Mesenchymal stem cell (in vitro differentiated cells and primary cell): ENCODE measurements at regions not wholly inside any gene's neighbourhood (a gene's known extent, or its start where the extent isn't known, plus 50 kb on each side); places are given as distances from the start of the nearest gene placed in this dataset.

ENCODE experiments used
- DNase-seq: peaks from one replicate; pipeline ENCODE4 v3.0.0-alpha.2; 2013
- H2AFZ ChIP-seq: one replicate; pipeline ENCODE4 v1.6.1; 2013; ENCODE audit warnings: low read depth, mild to moderate bottlenecking, control low read depth, inconsistent platforms, low read length, moderate library complexity
- H2AK5ac ChIP-seq: 2 replicates; pipeline ENCODE4 v1.6.1; 2013; ENCODE audit warnings: low read length, moderate library complexity, mild to moderate bottlenecking, inconsistent platforms; ENCODE audit not compliant: severe bottlenecking
- H2BK120ac ChIP-seq: one replicate; pipeline ENCODE4 v1.6.1; 2013; ENCODE audit warnings: low read depth, mild to moderate bottlenecking, inconsistent platforms, low read length, moderate library complexity
- H2BK12ac ChIP-seq, 2 experiments: one replicate each; pipeline ENCODE4 v1.6.1; 2013; ENCODE audit warnings: inconsistent platforms in 2 of 2, low read length in 2 of 2, mild to moderate bottlenecking in 2 of 2, moderate library complexity in 2 of 2, control low read depth in 1 of 2
- H2BK15ac ChIP-seq: one replicate; pipeline ENCODE4 v1.6.1; 2013; ENCODE audit warnings: mild to moderate bottlenecking, low read depth, inconsistent platforms; ENCODE audit not compliant: poor library complexity, severe bottlenecking
- H2BK5ac ChIP-seq: 2 replicates; pipeline ENCODE4 v1.6.1; 2013; ENCODE audit warnings: low read depth, mild to moderate bottlenecking, low read length, control low read depth, inconsistent platforms; ENCODE audit not compliant: poor library complexity, severe bottlenecking
- H3K14ac ChIP-seq, 2 experiments: one replicate each; pipeline ENCODE4 v1.6.1; 2013; ENCODE audit warnings: inconsistent platforms in 2 of 2, low read length in 2 of 2, control low read depth in 1 of 2, mild to moderate bottlenecking in 1 of 2, moderate library complexity in 1 of 2
- H3K18ac ChIP-seq, 2 experiments: one replicate each; pipeline ENCODE4 v1.6.1; 2013; ENCODE audit warnings: inconsistent platforms in 2 of 2, low read length in 2 of 2, control low read depth in 1 of 2, low read depth in 1 of 2, mild to moderate bottlenecking in 1 of 2
- H3K23ac ChIP-seq, 2 experiments: one replicate each; pipeline ENCODE4 v1.6.1; 2013; ENCODE audit warnings: inconsistent platforms in 2 of 2, low read length in 2 of 2, mild to moderate bottlenecking in 2 of 2, moderate library complexity in 2 of 2, control low read depth in 1 of 2
- H3K27ac ChIP-seq: 2 replicates; pipeline ENCODE4 v1.5.1; 2013; ENCODE audit warnings: mild to moderate bottlenecking, moderate library complexity, low read length, control low read depth, inconsistent platforms; ENCODE audit not compliant: poor library complexity, severe bottlenecking
- H3K27me3 ChIP-seq, 2 experiments: 2 replicates each; pipeline versions ENCODE4 v1.6.1 to v1.7.0; 2013; ENCODE audit warnings: low read length in 2 of 2, mild to moderate bottlenecking in 2 of 2, moderate library complexity in 2 of 2, control low read depth in 1 of 2, inconsistent platforms in 1 of 2; ENCODE audit not compliant: control insufficient read depth in 1 of 2, insufficient read depth in 1 of 2
- H3K36me3 ChIP-seq, 2 experiments: 2 replicates each; pipeline versions ENCODE4 v1.6.1 to v1.7.0; 2013; ENCODE audit warnings: low read length in 2 of 2, control low read depth in 1 of 2, inconsistent platforms in 1 of 2, low read depth in 1 of 2, mild to moderate bottlenecking in 1 of 2; ENCODE audit not compliant: insufficient read depth in 2 of 2, control insufficient read depth in 1 of 2
- H3K4ac ChIP-seq, 2 experiments: one replicate each; pipeline ENCODE4 v1.6.1; 2013; ENCODE audit warnings: inconsistent platforms in 2 of 2, low read length in 2 of 2, mild to moderate bottlenecking in 2 of 2, moderate library complexity in 2 of 2, control low read depth in 1 of 2, low read depth in 1 of 2
- H3K4me1 ChIP-seq: 2 replicates; pipeline ENCODE4 v1.6.1; 2013; ENCODE audit warnings: low read depth, low read length, control low read depth; ENCODE audit not compliant: control insufficient read depth, insufficient read depth
- H3K4me2 ChIP-seq: 2 replicates; pipeline ENCODE4 v1.6.1; 2013; ENCODE audit warnings: low read length, mild to moderate bottlenecking, inconsistent platforms; ENCODE audit not compliant: poor library complexity, severe bottlenecking
- H3K4me3 ChIP-seq, 2 experiments: 2 replicates each; pipeline versions ENCODE4 v1.5.1 to v1.7.0; 2013; ENCODE audit warnings: low read length in 2 of 2, mild to moderate bottlenecking in 2 of 2, control low read depth in 1 of 2, low read depth in 1 of 2; ENCODE audit not compliant: insufficient read depth in 1 of 2
- H3K79me1 ChIP-seq: replicated peaks from 2 replicates; pipeline ENCODE4 v1.6.1; 2013; ENCODE audit warnings: mild to moderate bottlenecking, control low read depth, low read length, inconsistent platforms; ENCODE audit not compliant: poor library complexity, severe bottlenecking
- H3K9ac ChIP-seq: 2 replicates; pipeline ENCODE4 v1.7.0; 2013; ENCODE audit warnings: mild to moderate bottlenecking, low read length, moderate library complexity
- H3K9me3 ChIP-seq: 2 replicates; pipeline ENCODE4 v1.7.0; 2013; ENCODE audit warnings: mild to moderate bottlenecking, low read length; ENCODE audit not compliant: control insufficient read depth
- H4K8ac ChIP-seq: one replicate; pipeline ENCODE4 v1.6.1; 2013; ENCODE audit warnings: inconsistent platforms, mild to moderate bottlenecking, low read length, moderate library complexity
- H4K91ac ChIP-seq: one replicate; pipeline ENCODE4 v1.6.1; 2013; ENCODE audit warnings: mild to moderate bottlenecking, low read length, inconsistent platforms
- WGBS: methylation state at CpG from one replicate; pipeline ENCODE4 v1.1.7; 2013; ENCODE audit warnings: mixed read lengths; 5-methylcytosine and 5-hydroxymethylcytosine counted together

DNA sequence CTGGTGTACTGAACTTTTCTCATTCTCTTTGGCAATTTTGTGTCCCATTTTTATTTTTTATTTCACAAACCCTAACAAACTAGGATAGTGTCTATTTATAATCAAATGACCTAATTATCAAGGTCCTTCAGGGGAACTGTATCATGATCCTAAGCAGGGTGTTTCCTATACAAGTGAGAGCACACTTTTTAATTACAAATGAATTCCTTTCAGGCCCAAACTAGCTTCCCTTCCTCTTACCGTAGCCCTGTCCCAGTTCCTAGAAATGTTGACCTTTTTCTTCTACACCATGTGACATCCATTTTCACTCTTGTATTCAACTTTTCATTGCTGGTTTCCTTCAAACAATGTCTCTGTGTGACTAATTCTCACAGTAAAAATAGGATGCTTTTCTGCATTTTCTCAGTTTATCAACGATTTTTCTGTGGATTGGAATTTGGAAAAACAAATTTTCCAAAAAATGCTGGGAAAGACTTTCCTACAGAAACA, 411.4 kb downstream of the CCDC91 start:
- H2AK5ac ChIP-seq: no peak overlapping the region
- WGBS: 83% methylated on average over 1 of the region's 2 CpGs
- no peak overlapping the region for H2BK5ac ChIP-seq
- H4K8ac ChIP-seq: no peak overlapping the region
- no peak for DNase-seq
- no peak overlapping the region for H3K4me3 ChIP-seq
- H3K9me3 ChIP-seq: peaks cover 18% of the 10 kb centered on the region
- no peak overlapping the region for H3K4ac ChIP-seq
- no peak overlapping the region for H2AFZ ChIP-seq
- H3K79me1 ChIP-seq: no peaks in the 10 kb centered on the region
- no peak overlapping the region for H3K27ac ChIP-seq
- H3K23ac ChIP-seq: no peak overlapping the region
- H3K18ac ChIP-seq: no peak overlapping the region
- H3K27me3 ChIP-seq: no peaks in the 10 kb centered on the region
- no peak overlapping the region for H2BK12ac ChIP-seq
- H2BK120ac ChIP-seq: no peak overlapping the region
- H3K4me1 ChIP-seq: no peaks in the 10 kb centered on the region
- H2BK15ac ChIP-seq: no peak overlapping the region
- H4K91ac ChIP-seq: no peak overlapping the region
- no peak overlapping the region for H3K9ac ChIP-seq
- H3K14ac ChIP-seq: no peak overlapping the region
- no peak overlapping the region for H3K4me2 ChIP-seq
- no peaks in the 10 kb centered on the region for H3K36me3 ChIP-seq

DNA sequence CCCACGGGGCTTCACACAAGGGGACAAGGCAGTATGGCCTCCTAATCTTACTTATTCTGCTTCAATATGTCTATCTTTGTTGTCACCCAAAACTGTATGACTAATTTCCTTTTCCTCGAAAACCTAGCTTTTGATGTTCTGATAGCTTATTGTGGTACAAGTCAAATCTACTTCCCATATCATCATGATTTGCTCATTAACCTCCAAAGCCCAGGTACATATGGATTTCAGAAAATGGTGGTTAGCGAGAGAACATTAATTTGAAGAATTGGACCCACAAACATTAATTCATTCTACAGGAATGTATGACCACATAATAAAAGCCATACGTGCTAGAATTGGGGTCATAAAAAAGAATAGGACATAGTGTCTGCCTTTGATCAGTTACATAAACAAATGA, 412.5 kb downstream of the CCDC91 start:
- WGBS: 76% methylated on average over 2 of the region's 4 CpGs
- H2BK120ac ChIP-seq: no peak overlapping the region
- no peak overlapping the region for H4K8ac ChIP-seq
- no peak overlapping the region for H2BK5ac ChIP-seq
- no peak overlapping the region for H3K23ac ChIP-seq
- no peaks in the 10 kb centered on the region for H3K4me1 ChIP-seq
- no peak overlapping the region for H3K4ac ChIP-seq
- no peak overlapping the region for H3K27ac ChIP-seq
- H2AFZ ChIP-seq: no peak overlapping the region
- DNase-seq: no peak
- H2AK5ac ChIP-seq: no peak overlapping the region
- no peak overlapping the region for H2BK12ac ChIP-seq
- no peak overlapping the region for H4K91ac ChIP-seq
- no peak overlapping the region for H3K4me2 ChIP-seq
- H3K9ac ChIP-seq: no peak overlapping the region
- no peak overlapping the region for H2BK15ac ChIP-seq
- peaks cover 29% of the 10 kb centered on the region for H3K9me3 ChIP-seq
- no peak overlapping the region for H3K4me3 ChIP-seq
- H3K27me3 ChIP-seq: no peaks in the 10 kb centered on the region
- no peak overlapping the region for H3K18ac ChIP-seq
- H3K36me3 ChIP-seq: no peaks in the 10 kb centered on the region
- no peaks in the 10 kb centered on the region for H3K79me1 ChIP-seq
- no peak overlapping the region for H3K14ac ChIP-seq

DNA sequence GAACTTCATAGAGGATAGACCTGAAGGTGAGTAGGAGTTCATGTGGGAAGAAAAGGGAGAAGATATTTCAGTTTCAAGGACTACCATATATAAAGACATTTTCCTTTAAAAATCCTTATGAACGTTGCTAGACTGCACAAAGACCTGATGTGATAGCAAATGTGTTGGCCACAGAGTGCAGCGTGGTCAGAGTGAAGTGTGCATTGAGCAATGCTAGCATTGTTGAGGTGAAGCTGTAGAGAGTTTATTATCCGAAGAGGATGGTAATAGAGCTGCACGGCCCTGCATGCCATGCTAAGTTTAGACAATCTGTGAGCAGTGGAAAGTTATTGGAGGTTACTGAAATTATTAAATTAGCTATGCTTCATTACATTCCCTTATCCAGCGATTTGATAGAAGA, 413.0 kb downstream of the CCDC91 start:
- H2BK12ac ChIP-seq: no peak overlapping the region
- H2BK5ac ChIP-seq: no peak overlapping the region
- no peak overlapping the region for H4K91ac ChIP-seq
- no peak overlapping the region for H2BK120ac ChIP-seq
- no peak overlapping the region for H3K4me3 ChIP-seq
- no peak overlapping the region for H2BK15ac ChIP-seq
- H3K23ac ChIP-seq: no peak overlapping the region
- no peak overlapping the region for H2AFZ ChIP-seq
- 80% methylated on average over 4 of the region's 5 CpGs for WGBS
- H3K79me1 ChIP-seq: no peaks in the 10 kb centered on the region
- no peak overlapping the region for H3K4me2 ChIP-seq
- no peak overlapping the region for H3K4ac ChIP-seq
- no peak overlapping the region for H3K18ac ChIP-seq
- H2AK5ac ChIP-seq: no peak overlapping the region
- H3K4me1 ChIP-seq: no peaks in the 10 kb centered on the region
- no peak overlapping the region for H4K8ac ChIP-seq
- no peaks in the 10 kb centered on the region for H3K36me3 ChIP-seq
- H3K27ac ChIP-seq: no peak overlapping the region
- H3K9me3 ChIP-seq: peaks cover 34% of the 10 kb centered on the region
- no peak for DNase-seq
- H3K14ac ChIP-seq: no peak overlapping the region
- H3K9ac ChIP-seq: no peak overlapping the region
- H3K27me3 ChIP-seq: no peaks in the 10 kb centered on the region

DNA sequence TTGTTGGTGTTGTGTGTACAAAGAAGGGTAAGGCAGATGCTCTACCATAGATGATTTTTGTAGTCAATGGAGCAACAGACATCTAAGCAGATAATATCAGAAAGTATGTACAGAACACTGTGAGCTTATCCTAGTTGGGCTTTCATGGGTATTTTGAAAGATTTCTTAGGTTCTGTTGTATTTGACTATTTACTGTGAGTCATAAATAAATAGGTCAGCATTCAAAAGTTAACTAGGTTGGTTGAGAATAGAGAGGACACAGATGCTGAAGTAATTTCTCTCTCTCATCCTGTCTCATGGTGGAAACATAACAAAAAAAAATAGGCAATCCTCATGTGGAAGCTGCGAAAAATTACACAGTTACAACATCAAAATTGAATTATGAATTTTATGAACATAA, 413.5 kb downstream of the CCDC91 start:
- WGBS: no CpG with 5 or more reads among the region's 1 CpG

More for the DNA sequence above, 413.5 kb downstream of the CCDC91 start:
- Histone ChIP-seq H3K9ac (no peak overlapping the region), H3K4me2 (no peak overlapping the region), H2AFZ (no peak overlapping the region), H2BK120ac (no peak overlapping the region), H3K9me3 (peaks cover 39% of the 10 kb centered on the region), H3K14ac (no peak overlapping the region), H3K36me3 (no peaks in the 10 kb centered on the region), H3K79me1 (no peaks in the 10 kb centered on the region), H4K91ac (no peak overlapping the region), H2BK12ac (no peak overlapping the region), H2BK15ac (no peak overlapping the region), H3K4ac (no peak overlapping the region), H3K18ac (no peak overlapping the region), H3K4me1 (no peaks in the 10 kb centered on the region), H3K4me3 (no peak overlapping the region), H3K23ac (no peak overlapping the region), H3K27me3 (no peaks in the 10 kb centered on the region), H3K27ac (no peak overlapping the region), H2BK5ac (no peak overlapping the region), H2AK5ac (no peak overlapping the region), H4K8ac (no peak overlapping the region)
- no peak for DNase-seq
